NCI-H2227 (cell line): ENCODE measurements at regions not wholly inside any gene's neighbourhood (a gene's known extent, or its start where the extent isn't known, plus 50 kb on each side); places are given as distances from the start of the nearest gene placed in this dataset.

Source experiments
- DNase-seq: peaks from one replicate; lab custom pipeline; 2025; ENCODE audit not compliant: unreplicated experiment; lab: John Stamatoyannopoulos, UW

DNA sequence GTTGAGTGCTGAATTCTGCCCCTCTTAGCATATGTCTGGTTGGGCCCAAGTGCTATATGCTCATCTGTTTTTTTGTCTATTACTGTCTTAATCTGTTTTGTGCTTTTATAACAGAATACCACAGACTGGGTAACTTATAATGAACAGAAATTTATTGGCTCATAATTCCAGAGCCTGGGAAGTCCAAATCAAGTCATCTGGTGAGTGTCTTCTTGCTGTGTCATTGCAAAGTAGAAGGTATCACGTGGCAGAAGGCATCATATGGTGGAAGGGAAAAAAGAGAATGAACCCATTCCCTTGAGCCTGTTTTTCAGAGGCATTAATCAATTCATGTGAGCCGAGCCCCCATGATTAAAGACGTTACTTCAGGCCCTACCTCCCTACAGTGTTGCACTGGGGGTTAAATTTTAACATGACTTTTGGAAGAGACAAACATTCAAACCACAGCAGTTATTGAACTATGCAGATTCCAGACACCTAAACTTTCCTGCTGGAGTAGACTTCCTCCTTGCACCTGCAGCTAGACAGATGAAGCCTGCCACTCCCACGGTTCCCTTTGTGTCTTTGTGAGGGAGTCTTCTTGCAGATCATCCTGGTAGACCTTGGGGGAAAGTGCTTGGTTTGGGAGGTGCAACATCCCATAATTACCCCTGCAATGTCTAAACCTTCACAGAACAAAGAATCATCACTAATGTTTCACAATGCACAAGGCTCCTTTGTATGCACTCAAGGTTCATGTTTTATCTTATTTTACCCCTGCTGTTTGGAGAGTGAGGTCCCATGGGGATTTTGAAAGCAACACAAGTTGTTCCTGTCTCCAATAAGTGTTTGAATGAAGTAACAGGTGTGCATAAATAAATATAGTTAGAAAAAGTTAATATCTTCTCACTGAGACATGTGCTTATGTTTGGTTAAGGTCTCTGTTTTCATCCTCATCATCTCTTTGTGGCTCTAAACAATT, 64.7 kb upstream of the XCR1 start:
- no peak for DNase-seq

DNA sequence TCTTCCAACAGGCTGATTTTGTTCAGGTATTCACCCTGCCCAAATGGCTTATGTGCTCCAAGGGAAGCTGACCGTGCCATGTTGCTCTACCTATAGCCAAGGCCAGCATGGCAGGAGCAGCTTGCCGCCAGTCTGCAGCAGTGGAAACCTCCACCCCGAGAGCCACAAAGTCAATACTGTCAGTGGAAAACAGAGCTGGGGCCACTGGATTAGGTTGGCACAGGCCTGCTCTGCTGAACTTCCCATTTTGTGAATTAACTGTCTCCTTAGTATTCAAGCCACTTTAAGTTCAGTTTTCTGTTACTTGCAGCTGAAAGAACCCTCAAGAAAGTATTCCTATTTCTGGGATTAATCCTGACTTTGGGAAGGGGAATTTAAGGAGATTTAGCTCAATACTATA, 63.8 kb upstream of the XCR1 start:
- DNase-seq = no peak

- DNase-seq = no peak
These were observed 62.9 kb upstream of the XCR1 start for GRCh38 chr3:46090161-46090591.

- DNase-seq = no peak
These were observed 62.1 kb upstream of the XCR1 start for GRCh38 chr3:46089237-46090011.

DNA sequence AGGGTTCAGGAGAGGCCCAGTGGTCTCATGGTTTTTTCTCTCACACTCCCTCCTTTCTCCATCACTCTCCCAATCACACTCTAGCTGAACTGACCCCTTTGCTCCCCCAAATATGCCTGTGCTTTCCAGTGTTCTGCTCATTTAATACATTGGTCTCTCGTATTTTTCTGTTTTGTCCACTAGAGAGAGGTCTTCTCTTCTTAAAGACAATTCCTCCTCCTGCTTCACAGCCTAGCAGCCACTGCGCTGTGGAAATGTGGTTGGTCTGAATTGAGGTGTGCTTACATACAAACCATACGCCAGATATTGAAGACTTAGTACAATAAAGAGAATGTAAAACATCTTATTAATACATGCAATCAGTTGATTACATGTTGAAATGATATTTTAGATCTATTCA, 60.6 kb upstream of the XCR1 start:
- no peak for DNase-seq

- no peak for DNase-seq
These were observed 59.7 kb upstream of the XCR1 start for GRCh38 chr3:46086986-46087385.

DNA sequence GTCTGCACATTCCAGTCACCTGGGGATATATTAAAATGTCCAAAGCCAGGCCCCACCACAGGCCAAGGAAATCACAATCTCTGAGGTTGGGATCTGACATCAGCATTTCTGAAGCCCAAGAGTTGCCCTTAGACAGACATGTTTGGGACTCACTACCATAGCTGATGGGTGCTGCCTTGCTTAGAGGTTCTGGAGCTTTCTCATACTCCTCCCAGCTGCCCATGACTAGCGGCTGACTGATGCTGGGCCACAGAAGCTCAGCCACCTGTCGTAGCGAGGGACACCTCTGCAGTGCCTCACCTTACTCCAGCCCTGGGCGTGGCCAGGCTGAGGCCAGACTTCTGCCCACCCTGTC, 58.8 kb upstream of the XCR1 start:
- no peak for DNase-seq

- no peak for DNase-seq
These were observed 58.3 kb upstream of the XCR1 start for GRCh38 chr3:46085421-46086082.

DNA sequence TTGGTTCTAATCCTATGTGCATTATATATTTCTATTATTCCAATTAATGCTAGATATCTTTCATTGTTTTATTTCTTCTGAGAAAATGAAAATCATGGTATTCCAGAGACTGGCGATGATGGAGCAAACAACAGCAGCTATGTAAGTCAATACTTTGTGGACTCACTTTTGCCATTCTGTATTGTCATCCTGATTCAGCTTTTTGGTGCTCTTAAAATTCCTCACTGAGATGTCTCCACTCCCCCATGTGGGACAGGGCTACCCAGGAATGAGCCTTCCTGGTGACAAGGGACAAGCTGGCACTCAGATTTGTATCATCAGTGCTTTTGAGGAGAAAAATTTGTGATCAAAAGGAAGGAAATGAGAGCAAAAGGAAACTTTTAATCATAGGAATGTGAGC, 56.7 kb upstream of the XCR1 start:
- no peak for DNase-seq

DNA sequence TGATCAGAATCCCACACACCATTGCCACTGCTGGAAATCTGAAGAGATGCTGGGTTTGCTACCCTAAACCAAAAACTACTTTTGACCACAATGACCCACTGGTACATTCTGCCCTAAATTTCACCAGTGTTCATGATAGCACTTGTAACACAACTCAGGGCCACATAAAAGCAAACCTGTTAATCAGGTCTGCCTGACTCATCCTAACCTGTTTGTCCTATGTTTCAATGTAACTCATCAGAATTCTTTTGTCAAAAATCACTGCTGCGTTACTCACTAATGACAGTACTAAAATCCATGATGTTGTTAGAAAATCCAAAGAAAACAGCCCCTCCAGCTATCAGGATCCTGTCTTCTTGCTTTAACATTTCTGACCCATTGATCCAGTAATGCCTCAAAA, 55.6 kb upstream of the XCR1 start:
- no peak for DNase-seq

DNA sequence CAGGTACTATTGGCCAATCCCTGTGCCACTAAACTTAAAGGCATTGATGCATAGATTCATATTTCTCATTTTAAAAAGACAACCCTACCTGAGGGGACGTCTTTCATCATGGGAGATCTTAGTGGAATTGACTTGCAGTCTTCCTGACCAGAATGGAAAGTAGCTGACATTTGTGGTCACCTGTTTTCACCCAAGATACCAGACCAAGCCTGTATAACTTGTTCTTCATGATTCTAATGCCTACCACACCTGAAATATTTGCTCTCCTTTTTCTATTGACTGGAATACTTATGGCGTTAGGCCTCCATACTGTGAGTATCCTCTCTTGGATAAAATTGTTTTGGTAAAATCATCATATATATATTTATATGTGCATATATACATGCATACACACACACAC, 54.7 kb upstream of the XCR1 start:
- DNase-seq = no peak

GRCh38 chr3:46080969-46081345, 53.7 kb upstream of the XCR1 start:
- DNase-seq = no peak

DNA sequence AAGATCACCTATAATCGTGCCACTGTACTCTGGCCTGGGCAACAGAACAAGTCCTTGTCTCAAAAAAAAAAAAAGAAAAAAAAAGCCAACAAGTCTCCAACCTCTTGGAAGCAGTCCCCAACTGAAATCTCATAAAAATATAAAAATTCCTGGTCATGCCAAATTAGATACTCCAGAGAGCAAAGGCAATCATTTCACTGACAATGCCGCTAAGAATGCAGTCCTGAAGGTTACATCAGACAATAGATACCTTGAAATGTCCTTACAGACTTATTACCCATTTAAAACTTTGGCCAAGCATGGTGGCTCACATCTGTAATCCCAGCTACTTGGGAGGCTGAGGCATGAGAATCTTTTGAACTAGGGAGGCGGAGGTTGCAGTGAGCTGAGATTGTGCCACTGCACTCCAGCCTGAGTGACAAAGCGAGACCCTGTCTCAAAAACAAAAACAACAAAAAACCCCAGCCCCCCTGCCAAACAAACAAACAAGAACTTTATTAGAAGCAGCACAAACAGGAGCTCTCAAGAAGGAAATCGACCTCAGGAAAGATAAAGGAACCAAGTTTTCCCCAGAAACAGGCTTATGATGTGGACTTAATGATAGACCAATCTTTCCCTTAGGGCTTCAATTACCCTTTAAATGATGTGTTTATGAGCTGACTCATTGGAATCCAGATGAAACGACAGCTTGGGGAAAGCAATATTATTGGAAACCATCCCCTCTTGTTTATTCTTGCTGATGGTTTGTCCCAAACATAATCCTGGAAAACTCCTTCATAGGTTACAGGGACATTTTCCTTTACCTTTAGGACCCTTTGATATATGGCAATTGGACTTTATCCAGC, 53.1 kb upstream of the XCR1 start:
- peak; percentile 3 for DNase-seq

DNA sequence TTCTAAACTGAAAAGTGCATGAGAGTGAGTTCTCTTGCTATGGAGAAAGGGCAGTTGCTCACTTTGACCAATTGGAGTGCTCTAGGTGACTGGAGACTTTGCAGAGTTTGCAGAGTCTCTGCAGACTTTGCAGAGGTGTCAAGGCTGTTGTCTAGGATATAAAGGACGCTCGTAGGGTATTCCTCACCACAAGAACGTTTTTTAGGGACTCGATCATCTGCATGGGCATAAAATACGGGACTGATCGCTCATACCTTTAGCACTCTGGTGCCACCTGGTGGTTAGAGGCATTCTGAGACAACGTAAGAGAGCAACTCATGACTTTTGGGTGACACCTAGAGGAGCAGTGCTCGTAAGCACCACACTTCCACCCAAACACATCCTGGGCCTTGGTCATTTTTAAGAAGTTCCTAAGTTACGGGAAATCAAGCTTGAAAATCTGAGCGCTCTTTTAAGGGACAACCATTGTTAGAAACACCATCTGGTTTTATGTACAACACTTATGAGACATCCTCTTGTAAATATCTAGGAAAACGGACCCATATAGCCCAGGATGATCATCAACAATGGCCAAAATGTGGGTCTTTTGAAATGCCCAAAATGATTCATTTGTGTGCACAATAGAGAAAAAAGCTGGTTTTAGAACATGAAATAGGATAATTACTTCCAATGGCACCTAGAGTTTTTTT, 51.6 kb upstream of the XCR1 start:
- peak; percentile 92 for DNase-seq
